ENCODE measurements at regions not wholly inside any gene's neighbourhood (a gene's known extent, or its start where the extent isn't known, plus 50 kb on each side); places are given as distances from the start of the nearest gene placed in this dataset.

GRCh38 chr22:44422746-44423380, 75.2 kb downstream of the RTL6 start:
- Histone ChIP-seq H3K36me3 (ENCODE audit: control insufficient read depth in 2 of 2, insufficient read depth in 1 of 2, low read length in 2 of 2) (no peaks in the 10 kb centered on the region), H3K9me3 (ENCODE audit: control insufficient read depth, insufficient read depth, low read depth, low read length) (no peaks in the 10 kb centered on the region), H3K27ac (ENCODE audit: extremely low read depth, low read depth, low read length) (no peak overlapping the region), H3K4me1 (ENCODE audit: control insufficient read depth, insufficient read depth, low read length) (no peaks in the 10 kb centered on the region), H3K4me3 (ENCODE audit: low read depth, low read length) (no peak overlapping the region)
- CTCF ChIA-PET = no interaction called here
- POLR2A ChIA-PET = no interaction called here
- TF ChIP-seq ZNF624 (tag by site-specific recombination; IDR thresholded peaks at IDR 0.05) (no peak), ZBTB7A (tag by site-specific recombination; IDR thresholded peaks at IDR 0.05; ENCODE audit: low read depth) (no peak), GLIS2 (tag by site-specific recombination; IDR thresholded peaks at IDR 0.05) (no peak), TRIM28 (IDR thresholded peaks at IDR 0.05; ENCODE audit: borderline replicate concordance, low read length) (no peak), SCRT2 (tag by site-specific recombination; IDR thresholded peaks at IDR 0.05) (no peak), ZNF398 (tag by site-specific recombination; IDR thresholded peaks at IDR 0.05) (no peak), ZBTB26 (tag by site-specific recombination; optimal IDR thresholded peaks at IDR 0.05) (no peak), KLF16 (tag by site-specific recombination; IDR thresholded peaks at IDR 0.05) (no peak), ZNF140 (tag by site-specific recombination; IDR thresholded peaks at IDR 0.05) (no peak), ZNF366 (tag by site-specific recombination; conservative IDR thresholded peaks at IDR 0.05) (no peak), ZNF174 (tag by site-specific recombination; IDR thresholded peaks at IDR 0.05) (no peak), ZBTB8A (tag by site-specific recombination; IDR thresholded peaks at IDR 0.05) (no peak), BCL11A (tag by site-specific recombination; IDR thresholded peaks at IDR 0.05; ENCODE audit: low read depth) (no peak), PATZ1 (tag by site-specific recombination; IDR thresholded peaks at IDR 0.05) (no peak), ZNF324 (tag by site-specific recombination; IDR thresholded peaks at IDR 0.05) (no peak)

- H3K4me3 ChIP-seq (ENCODE audit: low read depth, low read length) = no peak overlapping the region
- ChIA-PET POLR2A (no interaction called here), CTCF (no interaction called here)
- no peaks in the 10 kb centered on the region for H3K9me3 ChIP-seq (ENCODE audit: control insufficient read depth, insufficient read depth, low read depth, low read length)
- no peaks in the 10 kb centered on the region for H3K36me3 ChIP-seq (ENCODE audit: control insufficient read depth in 2 of 2, insufficient read depth in 1 of 2, low read length in 2 of 2)
- no peaks in the 10 kb centered on the region for H3K4me1 ChIP-seq (ENCODE audit: control insufficient read depth, insufficient read depth, low read length)
- H3K27ac ChIP-seq (ENCODE audit: extremely low read depth, low read depth, low read length) = no peak overlapping the region
- no peak for TF ChIP-seq ZNF366 (tag by site-specific recombination; conservative IDR thresholded peaks at IDR 0.05)
- TF ChIP-seq YY2 (tag by site-specific recombination; IDR thresholded peaks at IDR 0.05) = no peak
- no peak for TF ChIP-seq ZNF280D (tag by site-specific recombination; IDR thresholded peaks at IDR 0.05)
- no peak for TF ChIP-seq ZNF26 (tag by site-specific recombination; IDR thresholded peaks at IDR 0.05)
- TF ChIP-seq ZNF558 (tag by site-specific recombination; IDR thresholded peaks at IDR 0.05) = no peak
- TF ChIP-seq ZNF184 (tag by site-specific recombination; IDR thresholded peaks at IDR 0.05) = no peak
- peak; percentile 92; the same call in 1 of the 2 replicates for TF ChIP-seq TRIM28 (IDR thresholded peaks at IDR 0.05; ENCODE audit: borderline replicate concordance, low read length)
- TF ChIP-seq ZNF335 (tag by site-specific recombination; conservative IDR thresholded peaks at IDR 0.05) = no peak
- TF ChIP-seq ZNF660 (tag by site-specific recombination; IDR thresholded peaks at IDR 0.05) = no peak
Observed at GRCh38 chr22:44419429-44419828, 78.6 kb downstream of the RTL6 start.
